ENCODE measurements at regions not wholly inside any gene's neighbourhood (a gene's known extent, or its start where the extent isn't known, plus 50 kb on each side); places are given as distances from the start of the nearest gene placed in this dataset.

DNA sequence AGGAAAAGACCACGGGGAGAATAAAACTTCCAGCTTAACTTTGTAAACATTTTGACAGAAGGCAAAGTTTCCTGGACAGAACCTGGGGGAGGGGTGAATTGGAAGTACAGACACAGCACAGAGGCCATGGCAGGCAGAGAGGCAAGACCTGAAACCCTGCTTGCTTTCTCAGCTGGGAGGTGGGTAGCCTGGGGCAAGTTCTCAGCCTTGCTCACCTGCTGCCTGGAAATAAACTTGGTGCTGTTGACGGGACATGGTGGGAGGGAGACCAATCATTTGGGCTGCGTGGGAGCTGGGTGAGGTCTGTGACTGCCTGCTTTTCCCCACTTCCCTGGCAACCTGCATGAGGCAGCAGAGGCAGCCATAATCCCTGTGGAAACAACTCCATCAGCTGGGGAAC lies 221.3 kb downstream of the MOXD1 start:
- TF ChIP-seq, protein P1, sequence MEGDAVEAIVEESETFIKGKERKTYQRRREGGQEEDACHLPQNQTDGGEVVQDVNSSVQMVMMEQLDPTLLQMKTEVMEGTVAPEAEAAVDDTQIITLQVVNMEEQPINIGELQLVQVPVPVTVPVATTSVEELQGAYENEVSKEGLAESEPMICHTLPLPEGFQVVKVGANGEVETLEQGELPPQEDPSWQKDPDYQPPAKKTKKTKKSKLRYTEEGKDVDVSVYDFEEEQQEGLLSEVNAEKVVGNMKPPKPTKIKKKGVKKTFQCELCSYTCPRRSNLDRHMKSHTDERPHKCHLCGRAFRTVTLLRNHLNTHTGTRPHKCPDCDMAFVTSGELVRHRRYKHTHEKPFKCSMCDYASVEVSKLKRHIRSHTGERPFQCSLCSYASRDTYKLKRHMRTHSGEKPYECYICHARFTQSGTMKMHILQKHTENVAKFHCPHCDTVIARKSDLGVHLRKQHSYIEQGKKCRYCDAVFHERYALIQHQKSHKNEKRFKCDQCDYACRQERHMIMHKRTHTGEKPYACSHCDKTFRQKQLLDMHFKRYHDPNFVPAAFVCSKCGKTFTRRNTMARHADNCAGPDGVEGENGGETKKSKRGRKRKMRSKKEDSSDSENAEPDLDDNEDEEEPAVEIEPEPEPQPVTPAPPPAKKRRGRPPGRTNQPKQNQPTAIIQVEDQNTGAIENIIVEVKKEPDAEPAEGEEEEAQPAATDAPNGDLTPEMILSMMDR (IDR thresholded peaks at IDR 0.05), result no peak
- no peak for TF ChIP-seq POLR2A (IDR thresholded peaks at IDR 0.05)

All from Peyer's patch (tissue), 4 donors.